ENCODE measurements at regions not wholly inside any gene's neighbourhood (a gene's known extent, or its start where the extent isn't known, plus 50 kb on each side); places are given as distances from the start of the nearest gene placed in this dataset.

- ChIA-PET CTCF (no interaction called here), POLR2A (ENCODE audit: low non-redundant PET) (no interaction called here)
- intact Hi-C loops (cut with micrococcal nuclease; ENCODE audit: unreplicated experiment): no loop called here
These were observed 205.3 kb upstream of the SLC14A2 start for GRCh38 chr18:45409971-45410370.

GRCh38 chr18:45412577-45412976, 202.7 kb upstream of the SLC14A2 start:
- DNase-seq (ENCODE audit: low spot score): no peak
- no peaks in the 10 kb centered on the region for H3K4me1 ChIP-seq (ENCODE audit: insufficient read depth, low read length, poor library complexity, severe bottlenecking)

More at GRCh38 chr18:45409971-45410370, 205.3 kb upstream of the SLC14A2 start:
- no peaks in the 10 kb centered on the region for H3K4me1 ChIP-seq (ENCODE audit: insufficient read depth, low read length, poor library complexity, severe bottlenecking)
- no TSS peak for BruUV-seq (replicated peaks)
- no peaks in the 10 kb centered on the region for H3K9me3 ChIP-seq (ENCODE audit: low read depth, low read length, poor library complexity, severe bottlenecking)
- no peak for TF ChIP-seq CTCF (conservative IDR thresholded peaks at IDR 0.05; ENCODE audit: low read depth, low read length)
- TF ChIP-seq EZH2 (IDR thresholded peaks at IDR 0.05; ENCODE audit: borderline replicate concordance, low read depth, low read length, poor library complexity, severe bottlenecking): no peak
- no peak overlapping the region for H3K4me3 ChIP-seq (ENCODE audit: low read depth, low read length, poor library complexity, severe bottlenecking)
- no peaks in the 10 kb centered on the region for H3K36me3 ChIP-seq (ENCODE audit: insufficient read depth, low read length, poor library complexity, severe bottlenecking)
- no peak for DNase-seq (ENCODE audit: low spot score)
- H3K27me3 ChIP-seq (replicated peaks; ENCODE audit: insufficient read depth, low read depth, low read length, poor library complexity): no peaks in the 10 kb centered on the region
- no peak overlapping the region for H3K27ac ChIP-seq (ENCODE audit: low read depth, low read length, poor library complexity, severe bottlenecking)

DNA sequence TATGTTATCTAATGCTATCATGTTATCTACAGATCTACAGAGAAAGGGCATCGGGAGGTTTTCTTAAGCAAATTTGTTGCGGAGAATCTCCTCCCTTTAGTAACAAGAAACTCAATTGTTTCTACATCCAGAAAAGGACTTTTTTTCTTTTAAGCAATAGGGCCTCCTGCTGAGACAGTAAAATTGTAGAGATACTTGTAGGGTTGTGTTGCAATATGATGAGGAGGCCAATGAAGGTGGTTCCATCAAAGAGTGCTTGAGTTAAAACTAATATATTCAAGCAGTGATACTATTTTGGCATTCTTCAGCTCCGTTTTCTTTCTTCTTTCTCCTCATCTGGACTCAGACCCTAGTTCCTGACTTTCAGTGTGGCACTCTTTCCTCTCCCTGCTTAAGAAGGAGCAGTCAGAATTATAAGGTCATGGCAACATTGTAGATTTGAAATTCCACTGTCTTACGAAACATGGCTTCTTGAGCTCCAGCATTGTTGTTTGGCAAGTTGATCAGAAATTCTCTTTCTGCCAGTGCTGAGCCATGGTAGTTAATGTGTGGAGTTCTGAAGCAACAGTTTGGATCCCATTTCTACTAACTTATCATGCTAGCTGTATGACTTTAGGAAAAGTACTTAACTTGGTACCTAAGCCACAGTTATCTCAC, 202.0 kb upstream of the SLC14A2 start:
- CTCF ChIA-PET: no interaction called here
- H3K36me3 ChIP-seq (ENCODE audit: insufficient read depth, low read length, poor library complexity, severe bottlenecking): no peaks in the 10 kb centered on the region
- peak; percentile 5 for DNase-seq (ENCODE audit: low spot score)
- no peak for TF ChIP-seq CTCF (conservative IDR thresholded peaks at IDR 0.05; ENCODE audit: low read depth, low read length)
- TF ChIP-seq EZH2 (IDR thresholded peaks at IDR 0.05; ENCODE audit: borderline replicate concordance, low read depth, low read length, poor library complexity, severe bottlenecking): no peak
- H3K27ac ChIP-seq (ENCODE audit: low read depth, low read length, poor library complexity, severe bottlenecking): no peak overlapping the region
- POLR2A ChIA-PET (ENCODE audit: low non-redundant PET): no interaction called here
- H3K4me1 ChIP-seq (ENCODE audit: insufficient read depth, low read length, poor library complexity, severe bottlenecking): no peaks in the 10 kb centered on the region
- no peak overlapping the region for H3K4me3 ChIP-seq (ENCODE audit: low read depth, low read length, poor library complexity, severe bottlenecking)
- BruUV-seq (replicated peaks): no TSS peak
- no peaks in the 10 kb centered on the region for H3K27me3 ChIP-seq (replicated peaks; ENCODE audit: insufficient read depth, low read depth, low read length, poor library complexity)
- no peaks in the 10 kb centered on the region for H3K9me3 ChIP-seq (ENCODE audit: low read depth, low read length, poor library complexity, severe bottlenecking)
- intact Hi-C loops (cut with micrococcal nuclease; ENCODE audit: unreplicated experiment): no loop called here

More at GRCh38 chr18:45412577-45412976, 202.7 kb upstream of the SLC14A2 start:
- CTCF ChIA-PET: no interaction called here
- Histone ChIP-seq H3K27ac (ENCODE audit: low read depth, low read length, poor library complexity, severe bottlenecking) (no peak overlapping the region), H3K36me3 (ENCODE audit: insufficient read depth, low read length, poor library complexity, severe bottlenecking) (no peaks in the 10 kb centered on the region), H3K27me3 (replicated peaks; ENCODE audit: insufficient read depth, low read depth, low read length, poor library complexity) (no peaks in the 10 kb centered on the region), H3K9me3 (ENCODE audit: low read depth, low read length, poor library complexity, severe bottlenecking) (no peaks in the 10 kb centered on the region), H3K4me3 (ENCODE audit: low read depth, low read length, poor library complexity, severe bottlenecking) (no peak overlapping the region)
- intact Hi-C loops (cut with micrococcal nuclease; ENCODE audit: unreplicated experiment): no loop called here
- BruUV-seq (replicated peaks): no TSS peak
- TF ChIP-seq CTCF (conservative IDR thresholded peaks at IDR 0.05; ENCODE audit: low read depth, low read length) (no peak), EZH2 (IDR thresholded peaks at IDR 0.05; ENCODE audit: borderline replicate concordance, low read depth, low read length, poor library complexity, severe bottlenecking) (no peak)
- POLR2A ChIA-PET (ENCODE audit: low non-redundant PET): no interaction called here

All from A673 (cell line).